Stimulated activated naive CD4-positive, alpha-beta T cell (primary cell): ENCODE measurements at regions not wholly inside any gene's neighbourhood (a gene's known extent, or its start where the extent isn't known, plus 50 kb on each side); places are given as distances from the start of the nearest gene placed in this dataset.

Experiments used
- DNase-seq, 6 experiments: peaks; one replicate each; lab custom pipeline; 2025; lab: John Stamatoyannopoulos, UW

DNA sequence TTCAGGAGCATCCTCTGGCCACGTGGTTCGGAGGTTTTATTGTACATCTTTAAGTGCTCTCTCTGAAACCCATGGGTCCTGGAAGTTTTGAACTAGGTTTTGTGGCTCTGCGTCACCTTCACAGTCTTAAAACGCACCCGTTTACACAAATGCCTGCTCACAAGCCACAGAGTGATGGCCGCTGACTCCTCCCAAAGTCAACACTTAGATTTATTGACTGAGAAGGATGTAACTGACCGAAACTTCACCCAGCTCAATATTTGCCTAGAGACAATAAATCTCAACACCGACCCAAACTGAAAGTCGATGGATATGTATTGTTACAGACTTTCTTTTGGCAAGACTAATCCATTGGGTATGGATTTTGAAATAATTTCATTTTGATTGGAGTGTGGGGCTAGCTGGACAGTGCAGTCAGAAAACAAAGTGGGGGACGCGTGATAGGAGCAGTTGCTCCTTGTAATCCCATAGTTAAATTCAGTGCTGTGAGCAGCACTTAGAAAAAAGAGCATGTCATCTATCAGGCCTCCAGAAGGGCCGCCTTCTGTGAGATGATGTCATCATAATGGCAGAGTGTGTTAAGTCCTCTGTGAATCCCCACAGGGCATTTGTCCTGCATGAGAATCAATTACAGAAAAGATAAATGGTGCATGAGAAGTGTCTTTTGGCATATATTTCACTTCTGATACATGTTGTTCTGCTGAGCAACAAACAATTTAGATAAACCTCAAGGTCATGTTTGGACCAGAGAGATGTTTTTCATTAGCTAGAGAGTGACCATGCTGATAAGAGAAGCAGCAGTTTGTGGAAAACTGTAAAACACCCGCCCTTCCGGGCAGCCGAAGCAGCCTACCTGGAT lies 183.7 kb downstream of the INO80D start:
- no peak for DNase-seq

DNA sequence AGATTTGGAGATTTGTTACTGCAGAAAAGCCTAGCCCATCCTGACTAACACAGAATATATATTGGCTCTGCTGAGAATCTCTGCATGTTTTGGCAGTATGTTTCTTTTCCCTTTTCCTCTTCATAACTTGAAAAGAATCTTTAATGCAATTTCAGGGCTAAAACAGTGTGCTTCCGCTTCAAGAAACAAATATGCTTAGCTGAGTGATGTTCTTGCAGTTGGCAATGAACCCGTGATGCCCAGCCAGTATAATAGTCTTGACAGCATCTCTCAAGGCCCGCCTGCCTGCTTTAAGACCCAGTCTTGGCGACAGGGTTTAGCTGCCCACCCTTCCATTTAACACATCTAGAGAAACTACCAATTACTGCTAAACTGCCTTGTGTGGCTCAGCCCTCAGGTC lies 184.5 kb downstream of the INO80D start:
- no peak for DNase-seq

DNA sequence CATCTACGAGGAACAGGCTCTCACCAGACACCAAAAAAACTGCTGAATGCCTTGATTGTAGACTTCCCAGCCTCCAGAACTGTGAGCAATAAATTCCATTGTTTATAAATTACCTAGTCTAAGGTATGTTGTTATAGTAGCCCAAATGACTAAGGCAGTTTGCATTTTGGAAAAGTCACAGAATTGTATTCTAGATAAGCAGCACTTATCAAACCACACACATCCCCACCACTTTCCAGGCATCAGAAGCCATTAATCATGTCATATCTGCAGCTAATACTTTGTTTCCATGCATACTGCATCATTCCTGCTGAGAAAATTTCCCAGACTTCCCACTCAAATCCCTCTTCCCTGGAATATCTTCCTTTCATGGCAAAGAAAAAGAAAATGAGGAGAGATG lies 187.2 kb downstream of the INO80D start:
- DNase-seq, result no peak

DNA sequence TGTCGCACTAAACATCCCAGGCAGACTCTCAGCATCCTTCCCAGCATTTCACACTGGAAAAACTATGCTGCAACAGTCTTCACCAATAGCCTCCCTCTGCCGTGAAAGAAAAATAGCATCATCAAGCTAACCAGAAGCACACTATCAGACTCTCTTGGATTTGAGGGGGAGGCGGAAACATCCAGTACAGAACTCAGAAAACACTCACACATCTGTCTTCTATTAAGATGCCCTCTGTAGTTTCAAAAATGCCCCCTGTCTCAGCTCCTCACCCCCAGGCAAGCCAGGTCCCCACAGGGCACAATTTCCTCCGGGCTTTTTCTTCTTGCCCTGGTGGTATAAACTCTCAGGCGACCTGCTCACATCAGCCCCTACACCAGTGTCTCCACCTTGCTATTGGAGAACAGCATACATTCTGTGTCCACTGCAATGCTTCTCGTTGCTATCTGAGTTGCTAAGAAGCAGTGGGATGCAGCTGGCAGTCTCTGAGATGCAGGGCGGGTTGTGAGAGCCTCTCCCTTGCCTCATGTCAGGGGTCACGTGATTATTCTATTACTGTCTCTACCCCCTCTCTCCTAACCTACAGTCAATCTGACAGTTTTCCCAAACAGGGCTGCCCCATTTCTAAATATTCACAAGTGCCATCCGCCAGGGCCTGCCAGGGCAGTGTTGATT lies 189.9 kb downstream of the INO80D start:
- DNase-seq, result no peak

DNA sequence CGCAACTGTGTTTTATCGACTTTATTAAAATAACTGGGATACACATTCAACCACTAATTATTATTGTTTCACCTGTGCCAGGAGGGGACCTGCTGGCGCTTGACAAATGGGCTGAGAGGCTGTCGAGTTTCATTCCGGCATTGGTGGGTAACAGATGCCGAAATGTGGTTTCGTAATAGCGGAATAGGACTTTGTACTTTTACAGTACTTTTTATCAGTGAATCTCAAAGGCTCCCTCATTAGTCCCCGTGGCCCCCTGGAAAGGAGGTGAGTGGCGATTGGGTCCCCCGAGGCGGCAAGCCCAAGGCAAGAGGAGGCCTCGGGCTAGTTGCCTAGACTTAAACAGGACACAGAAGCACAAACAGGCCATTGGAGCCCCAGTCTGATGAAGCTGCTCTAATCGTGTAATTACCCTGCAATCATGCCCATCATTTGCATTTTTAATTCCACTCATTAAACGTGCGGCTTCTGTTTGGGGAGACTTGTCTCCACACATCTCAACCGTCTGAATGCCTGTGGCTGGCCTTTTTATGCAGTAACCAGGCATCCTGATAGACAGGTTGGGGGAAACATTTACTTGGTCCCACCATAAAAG lies 193.2 kb downstream of the INO80D start:
- no peak for DNase-seq

DNA sequence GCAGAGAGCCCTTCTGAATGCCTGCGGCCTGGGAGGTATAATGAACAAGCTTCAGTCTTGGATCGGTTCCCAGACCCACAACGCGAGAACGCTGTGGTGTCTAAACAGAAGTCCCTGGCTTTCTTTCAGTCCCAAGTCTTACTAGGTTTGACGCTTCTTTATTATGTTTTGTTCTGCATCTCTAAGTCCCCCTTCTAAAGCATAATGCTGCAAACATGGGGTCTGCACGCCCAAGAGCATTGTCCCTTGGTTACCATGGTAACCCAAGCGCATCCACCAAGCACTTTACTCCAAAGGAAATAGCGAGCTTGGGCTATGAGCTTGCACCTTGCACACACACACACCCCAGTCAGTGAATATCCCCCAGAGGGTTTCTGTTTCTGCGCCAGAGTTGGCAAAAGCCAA lies 193.7 kb downstream of the INO80D start:
- no peak for DNase-seq

DNA sequence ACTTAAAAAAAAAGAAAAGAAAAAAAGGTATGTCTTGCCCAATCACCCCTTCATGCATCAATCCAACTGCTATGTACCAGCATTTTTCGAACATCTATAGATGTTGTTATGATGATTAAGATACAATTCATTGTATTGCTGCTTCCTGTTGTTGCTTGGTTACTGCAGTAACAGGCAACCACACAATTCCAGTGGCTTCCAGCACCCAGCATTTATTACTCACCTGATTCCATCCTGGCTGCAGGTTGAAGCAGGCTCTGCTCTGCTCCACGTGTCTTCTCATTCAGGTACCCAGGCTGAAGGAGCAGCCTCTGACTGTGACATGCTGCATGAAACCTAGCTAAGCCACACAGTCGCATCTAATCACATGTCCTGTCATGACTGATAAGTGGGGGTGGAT lies 196.9 kb downstream of the INO80D start:
- no peak for DNase-seq

DNA sequence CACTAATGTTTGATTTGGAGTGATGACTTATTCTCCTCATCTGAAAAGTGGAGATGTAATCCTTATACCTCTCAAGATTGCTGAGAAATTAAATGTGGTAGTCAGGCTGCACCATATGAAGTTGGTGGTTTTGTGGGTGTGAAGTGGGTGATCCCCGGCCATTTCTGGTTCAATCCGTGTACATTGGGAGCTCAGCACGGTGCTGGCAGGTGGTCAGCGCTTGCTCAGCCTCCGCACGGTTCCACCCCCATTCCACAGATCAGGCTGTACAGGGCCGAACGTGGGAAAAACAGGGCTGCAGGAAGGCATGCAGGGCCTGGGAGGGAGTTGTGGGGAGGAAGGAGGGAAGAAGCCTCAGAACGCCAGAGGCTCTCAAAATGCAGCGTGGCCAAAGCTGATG lies 198.3 kb downstream of the INO80D start:
- DNase-seq, result no peak

DNA sequence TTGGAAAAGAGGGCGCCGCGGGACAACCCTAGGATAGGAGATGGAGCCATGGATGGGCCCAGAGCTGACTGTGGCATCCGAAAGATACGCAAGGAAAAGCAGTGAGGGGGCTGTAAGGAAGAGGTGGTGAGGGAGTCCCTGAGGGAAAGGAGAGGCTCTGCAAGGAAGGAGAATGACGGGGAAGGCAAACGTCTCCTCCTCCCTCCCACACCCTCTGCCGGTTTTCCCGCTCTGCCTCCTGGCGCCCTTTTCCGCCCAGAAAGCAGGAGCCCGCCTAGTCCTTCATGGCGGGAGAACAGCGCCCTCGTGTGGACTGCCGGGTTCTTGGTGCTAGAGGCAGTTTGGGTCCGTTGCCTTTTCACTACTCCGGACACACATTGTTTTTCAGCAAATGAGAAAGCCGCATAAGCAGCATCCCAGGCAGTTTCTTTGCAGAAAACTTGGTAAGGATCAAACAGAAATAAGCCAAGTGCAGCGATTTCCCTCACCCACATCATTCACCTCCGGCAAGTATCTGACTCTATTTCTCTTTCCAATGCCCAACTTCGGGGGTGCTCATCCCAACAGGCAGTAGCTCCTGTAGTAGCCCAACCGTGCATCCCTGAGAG lies 200.4 kb downstream of the INO80D start:
- DNase-seq, result peak; percentile 1 to 30 (median 21)

DNA sequence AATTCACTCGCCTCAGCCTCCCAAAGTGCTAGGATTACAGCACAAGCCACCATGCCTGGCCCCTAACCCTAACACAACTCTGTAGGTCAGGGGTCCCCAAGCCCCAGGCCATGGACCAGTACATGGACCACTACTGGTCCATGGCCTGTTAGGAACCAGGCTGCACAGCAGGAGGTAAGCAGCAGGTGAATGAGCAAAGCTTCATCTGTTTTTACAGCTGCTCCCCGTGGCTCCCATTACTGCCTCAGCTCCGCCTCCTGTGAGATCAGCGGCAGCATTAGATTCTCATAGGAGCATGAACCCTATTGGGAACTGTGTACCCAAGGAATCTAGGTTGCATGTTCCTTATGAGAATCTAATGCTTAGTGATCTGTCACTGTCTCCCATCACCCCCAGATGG lies 201.7 kb downstream of the NRP2 start:
- no peak for DNase-seq

DNA sequence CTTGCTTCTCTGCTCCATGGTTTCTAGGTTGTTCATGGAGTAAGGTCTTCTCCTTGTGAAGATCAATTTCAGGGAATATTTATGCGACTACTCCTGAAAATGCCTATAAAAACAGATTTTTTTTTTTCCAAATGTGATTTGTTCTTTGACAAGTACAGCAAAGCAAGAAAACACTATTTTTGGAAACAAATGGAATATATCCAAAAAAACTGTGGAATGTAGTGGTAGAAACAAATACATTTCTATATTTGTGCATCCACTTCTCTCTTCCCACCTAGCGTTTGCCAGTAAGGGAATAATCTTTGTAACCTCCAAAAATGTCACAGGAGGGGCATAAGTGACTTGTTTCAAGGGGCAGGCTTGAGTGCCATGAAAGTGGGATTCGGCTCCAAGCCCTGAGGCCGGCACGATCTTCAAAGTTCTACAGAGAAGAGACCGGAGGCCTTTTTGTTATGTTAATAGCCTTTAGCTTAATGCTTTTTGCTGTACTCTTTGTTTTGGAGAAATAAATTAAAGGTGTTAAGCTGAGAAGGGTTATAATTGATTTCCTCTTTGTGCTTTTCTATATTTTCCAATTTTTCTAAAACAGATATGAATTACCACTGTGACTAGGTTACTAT lies 200.6 kb downstream of the NRP2 start:
- no peak for DNase-seq

DNA sequence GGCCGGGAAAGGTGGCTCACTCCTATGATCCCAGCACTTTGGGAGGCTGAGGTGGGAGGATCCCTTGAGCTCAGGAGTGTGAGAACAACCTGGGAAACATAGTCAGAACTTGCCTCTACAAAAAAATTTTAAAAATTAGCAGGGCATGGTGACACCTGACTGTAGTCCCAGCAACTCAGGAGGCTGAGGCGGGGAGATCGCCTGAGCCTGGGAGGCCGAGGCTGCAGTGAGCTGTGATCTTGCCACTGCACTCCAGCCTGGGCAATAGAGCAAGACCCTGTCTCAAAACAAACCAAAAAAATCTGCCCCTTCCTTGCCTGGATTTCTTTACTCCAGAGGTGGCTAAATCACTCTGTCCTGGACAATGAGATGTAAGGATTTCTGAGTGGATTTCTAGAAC lies 197.7 kb downstream of the NRP2 start:
- no peak for DNase-seq

DNA sequence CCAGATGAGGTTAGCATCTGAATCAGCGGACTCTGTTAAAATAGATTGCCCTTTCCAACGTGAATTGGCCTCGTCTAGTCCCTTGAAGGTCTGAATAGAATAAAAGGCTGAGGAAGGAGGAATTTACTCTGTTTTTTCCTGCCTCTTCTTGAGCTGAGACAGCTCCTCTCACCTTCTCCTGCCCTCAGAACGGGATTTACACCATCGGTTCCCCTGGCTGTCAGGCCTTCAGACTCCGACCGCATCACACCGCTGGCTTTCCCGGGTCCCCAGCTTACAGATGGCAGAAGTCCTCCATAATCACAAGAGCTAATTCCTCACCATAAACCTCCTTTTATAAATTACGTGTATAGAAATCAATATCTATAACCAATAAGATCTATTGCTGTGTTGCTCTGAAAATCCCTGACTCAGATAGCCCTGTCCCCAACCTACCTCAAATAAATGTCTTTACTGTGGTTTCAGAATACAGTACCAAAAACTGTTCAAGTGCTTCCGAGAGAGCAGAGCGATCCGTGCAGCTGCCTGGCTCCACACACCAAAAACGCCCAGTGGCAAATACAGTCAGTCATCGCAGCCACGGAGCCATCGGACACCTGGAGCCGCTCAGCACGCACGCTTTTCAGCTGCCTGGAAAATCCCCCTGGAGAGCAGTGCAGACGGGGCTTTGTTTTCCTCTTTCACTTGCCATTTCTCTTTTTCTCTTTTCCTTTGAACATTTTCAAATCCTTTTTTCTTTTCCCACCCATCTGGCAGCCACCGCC lies 196.9 kb downstream of the NRP2 start:
- DNase-seq, result no peak

DNA sequence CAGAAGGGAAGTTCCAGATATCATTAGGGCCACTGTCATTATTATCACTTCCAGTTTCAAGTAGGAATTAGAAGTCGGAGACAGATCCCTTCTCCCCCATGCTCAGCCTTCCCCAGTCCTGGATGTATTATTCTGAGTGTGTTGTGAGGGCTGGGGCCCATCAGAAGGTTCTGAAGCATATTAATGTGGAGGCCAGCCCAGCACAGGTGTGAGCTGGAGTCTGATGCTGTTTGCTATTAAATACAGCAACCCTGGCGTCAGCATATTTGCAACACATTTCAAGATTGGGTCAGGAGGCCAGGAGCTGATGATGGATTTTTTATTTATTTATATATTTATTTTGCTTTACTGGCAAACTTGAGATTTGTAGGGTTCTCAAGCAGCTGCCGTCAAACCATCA lies 195.2 kb downstream of the NRP2 start:
- DNase-seq, result no peak

DNA sequence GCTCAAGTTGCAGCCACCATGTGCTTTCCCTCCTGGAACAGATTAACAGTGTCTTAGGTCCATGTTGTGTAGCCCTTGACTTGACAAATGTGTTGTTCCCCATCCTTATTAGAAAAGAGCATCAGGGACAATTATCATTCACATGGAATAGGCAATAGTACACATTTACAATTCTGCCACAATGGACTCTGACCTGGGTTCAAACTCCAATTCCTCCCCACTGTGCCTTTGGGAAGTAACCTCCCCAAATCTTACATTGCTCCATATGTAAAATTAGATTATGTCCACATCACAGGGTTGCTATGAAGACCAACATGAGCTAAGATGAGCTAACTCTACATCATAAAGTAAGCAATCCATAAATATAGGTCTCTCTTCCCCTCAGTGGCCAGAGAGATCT lies 193.8 kb downstream of the NRP2 start:
- no peak for DNase-seq

DNA sequence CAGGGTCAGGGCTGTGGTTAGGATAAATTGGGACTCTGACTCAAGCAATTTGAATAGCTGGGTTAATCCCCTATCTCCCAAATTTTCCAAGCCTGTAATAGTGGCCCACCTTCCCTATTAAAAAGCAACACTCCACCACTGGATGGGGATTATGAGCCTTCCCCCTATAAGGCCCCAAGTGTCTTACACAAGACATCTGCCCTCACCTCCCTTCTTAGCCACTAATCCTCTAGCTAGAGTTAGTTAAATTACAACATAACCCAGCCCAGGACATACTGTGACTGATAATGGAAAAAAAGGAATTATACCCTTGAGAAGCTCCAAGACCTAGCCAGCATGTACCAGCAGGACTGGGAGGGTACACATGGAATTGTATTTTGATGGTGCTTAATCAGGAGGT lies 190.4 kb downstream of the NRP2 start:
- no peak for DNase-seq

DNA sequence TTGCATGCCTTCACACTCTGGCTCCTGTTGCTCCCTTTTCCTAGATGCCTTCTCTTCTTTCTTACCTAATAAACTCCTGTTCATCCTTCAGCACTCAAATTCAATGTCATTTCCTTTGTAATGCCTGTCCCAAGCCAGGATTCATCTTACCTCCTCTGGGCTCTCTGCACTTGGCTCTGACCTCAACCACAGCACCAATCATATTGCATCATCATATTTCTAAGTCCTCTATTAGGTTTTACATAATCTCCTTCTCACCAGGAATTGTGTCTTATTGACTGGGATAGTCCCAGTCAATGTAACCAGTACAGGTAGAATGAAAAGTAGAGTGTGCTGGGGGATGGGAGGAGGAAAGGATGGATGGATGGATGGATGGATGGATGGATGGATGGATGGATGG lies 187.1 kb downstream of the NRP2 start:
- no peak for DNase-seq

DNA sequence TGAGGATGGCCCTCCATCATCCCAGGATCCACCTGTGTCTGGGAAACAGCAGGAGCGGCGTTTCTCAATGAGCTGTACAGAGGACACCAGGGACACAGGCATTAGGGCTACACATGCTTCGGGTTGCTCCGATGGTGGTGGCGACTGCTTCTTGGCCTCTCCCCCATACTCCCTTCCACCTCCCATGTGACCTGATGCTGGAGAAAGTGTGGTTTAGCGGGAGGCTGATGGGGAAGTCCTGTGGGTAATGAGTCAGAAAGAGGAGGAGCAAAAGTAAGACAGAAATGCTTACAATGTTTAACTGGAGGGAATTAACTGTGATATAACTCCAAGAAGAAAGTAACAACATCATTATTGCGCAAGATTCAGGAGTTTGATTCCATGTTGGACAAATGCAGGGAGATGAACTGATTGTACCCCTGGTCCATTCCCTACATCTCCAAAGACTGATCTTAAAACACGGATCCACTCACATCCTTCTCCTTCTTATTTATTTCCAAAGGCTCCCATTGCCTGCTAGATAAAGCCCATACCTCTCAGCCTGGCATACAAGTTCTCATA lies 186.6 kb downstream of the NRP2 start:
- no peak for DNase-seq

DNA sequence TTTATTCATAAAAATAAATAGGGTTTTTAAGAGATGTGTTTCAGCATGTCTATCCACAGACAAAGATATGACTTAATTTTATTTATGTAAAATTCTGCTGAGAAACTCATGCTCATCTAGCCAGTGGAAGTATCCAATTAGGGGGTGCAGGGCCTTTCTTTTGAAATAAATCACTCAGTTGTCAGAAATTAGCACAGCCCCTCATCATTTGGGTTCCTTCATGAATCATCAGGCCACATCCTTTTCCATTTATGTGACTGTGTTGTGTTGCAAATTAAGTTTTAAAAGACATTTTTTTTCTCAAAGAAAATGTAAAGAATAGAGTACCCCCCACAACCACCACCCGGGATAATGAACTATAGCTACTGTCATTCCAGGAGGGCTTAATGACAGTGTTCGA lies 185.8 kb downstream of the NRP2 start:
- no peak for DNase-seq

DNA sequence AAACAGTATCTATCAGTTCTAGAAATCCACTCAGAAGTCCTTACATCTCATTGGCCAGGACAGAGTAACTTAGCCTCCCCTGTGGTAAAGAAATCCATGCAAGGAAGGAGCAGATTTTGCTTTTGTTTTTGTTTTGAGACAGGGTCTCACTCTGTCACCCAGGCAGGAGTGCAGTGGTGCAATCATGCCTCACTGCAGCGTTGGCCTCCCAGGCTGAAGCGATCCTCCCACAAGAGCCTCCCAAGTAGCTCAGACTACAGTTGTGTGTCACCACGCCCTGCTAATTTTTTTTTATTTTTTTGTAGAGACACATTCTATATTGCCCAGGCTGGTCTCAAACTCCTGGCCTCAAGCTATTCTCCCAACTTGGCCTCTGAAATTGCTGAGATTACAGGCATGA lies 185.1 kb downstream of the NRP2 start:
- no peak for DNase-seq

DNA sequence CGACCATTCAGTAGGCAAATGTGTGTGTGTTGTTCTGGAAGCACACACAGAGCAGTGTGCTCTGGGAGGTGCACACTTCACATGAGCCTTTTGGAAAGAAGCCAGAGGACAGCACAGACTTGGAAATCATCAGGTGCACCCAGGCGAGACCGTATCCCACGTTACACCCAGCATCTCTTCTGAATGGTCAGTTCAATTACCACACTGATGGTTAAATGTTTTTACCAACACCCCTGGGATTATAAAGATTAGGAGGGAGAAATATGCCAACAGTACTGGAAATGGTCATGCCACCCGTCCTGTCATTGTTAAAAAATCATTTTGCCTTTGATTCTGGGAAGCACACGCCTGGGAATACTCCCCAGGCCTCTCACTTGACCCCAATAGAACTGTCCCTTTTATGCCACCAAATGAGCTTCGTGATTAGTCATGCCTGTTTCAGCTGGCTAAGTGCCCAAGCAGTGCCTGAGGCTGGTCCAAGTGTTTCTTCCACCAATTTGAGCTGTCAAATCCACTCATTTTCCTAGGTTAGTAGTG lies 183.7 kb downstream of the NRP2 start:
- DNase-seq, result no peak
